Tibial nerve (tissue), 3 donors: ENCODE measurements at regions not wholly inside any gene's neighbourhood (a gene's known extent, or its start where the extent isn't known, plus 50 kb on each side); places are given as distances from the start of the nearest gene placed in this dataset.

Experiments
- CTCF ChIP-seq, 5 experiments: fragments of 200-600 bp in 3 of 5; fragments of 450-650 bp in 2 of 5; sonication (generic) in 3 of 5; IDR thresholded peaks; one replicate each; pipeline ENCODE4 v1.5.1; 2016 to 2019; ENCODE audit warnings: antibody characterized with exemption in 5 of 5, mild to moderate bottlenecking in 3 of 5, moderate library complexity in 2 of 5
- POLR2A ChIP-seq, 2 donors: fragments of 450-650 bp; IDR thresholded peaks; one replicate each; pipeline ENCODE4 v1.6.1; 2017; ENCODE audit warnings: antibody characterized with exemption in 2 of 2, mild to moderate bottlenecking in 2 of 2, moderate library complexity in 2 of 2

DNA sequence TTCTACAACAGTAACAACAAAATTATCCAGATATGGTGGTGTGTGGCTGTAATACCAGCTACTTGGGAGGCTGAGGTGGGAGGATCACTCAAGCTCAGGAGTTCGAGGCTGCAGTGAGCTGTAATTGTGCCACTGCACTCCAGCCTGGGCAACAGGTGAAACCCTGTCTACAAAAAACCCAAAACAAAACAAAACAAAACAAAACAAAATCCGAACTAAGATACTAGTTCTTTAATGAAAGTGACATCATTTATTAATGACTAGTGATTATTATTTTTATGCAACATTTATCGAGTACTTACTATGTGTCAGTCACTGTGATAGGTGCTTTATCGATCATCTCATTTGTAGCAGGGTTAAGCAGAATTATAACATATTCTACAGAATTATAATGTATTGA lies 196.9 kb upstream of the GDNF start:
- TF ChIP-seq CTCF (IDR thresholded peaks at IDR 0.05) (no peak), POLR2A (IDR thresholded peaks at IDR 0.05) (no peak)
